ENCODE measurements at regions not wholly inside any gene's neighbourhood (a gene's known extent, or its start where the extent isn't known, plus 50 kb on each side); places are given as distances from the start of the nearest gene placed in this dataset.

DNA sequence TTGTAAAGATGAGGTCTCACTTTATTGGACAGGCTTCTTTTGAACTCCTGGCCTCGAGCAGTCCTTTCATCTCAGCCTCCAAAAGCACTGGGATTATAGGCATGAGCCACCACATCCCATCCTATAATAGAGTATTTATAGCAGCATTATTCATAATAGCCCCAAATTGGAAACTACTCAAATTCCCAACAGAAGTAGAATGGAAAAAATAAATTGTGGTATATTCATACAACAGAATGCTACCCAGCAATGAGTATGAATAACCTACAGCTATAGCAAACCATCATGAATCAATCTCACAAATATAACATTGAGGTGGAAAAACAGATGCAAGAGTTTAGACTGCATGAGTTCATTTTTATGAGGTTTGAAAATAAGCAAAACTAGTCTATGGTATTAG lies 84.8 kb upstream of the BTBD3 start:
- in situ Hi-C loops (cut with HindIII; ENCODE audit: low pct_unique_long_range_greater_than_20kb, low sequenced_read_pairs) (no loop called here), intact Hi-C loops (cut with micrococcal nuclease; ENCODE audit: unreplicated experiment) (no loop called here)
- Histone ChIP-seq H3K4me3 (ENCODE audit: low read depth in 2 of 2, low read length in 2 of 2) (no peak overlapping the region), H3K27ac (ENCODE audit: low read length) (no peak overlapping the region), H3K36me3 (ENCODE audit: control insufficient read depth, insufficient read depth, low read length) (no peaks in the 10 kb centered on the region), H3K27me3 (ENCODE audit: control insufficient read depth, insufficient read depth, low read length) (no peaks in the 10 kb centered on the region), H3K4me1 (ENCODE audit: control insufficient read depth, insufficient read depth, low read length) (no peaks in the 10 kb centered on the region), H3K9me3 (ENCODE audit: control insufficient read depth, insufficient read depth, low read depth, low read length) (no peaks in the 10 kb centered on the region)
- DNase-seq (ENCODE audit: low read depth, low spot score) (no peak), ATAC-seq (no peak)
- no peak for TF ChIP-seq POLR2AphosphoS5 (IDR thresholded peaks at IDR 0.05; ENCODE audit: low read depth, low read length)
- TF ChIP-seq TCF7L2 (IDR thresholded peaks at IDR 0.05; ENCODE audit: low read depth, low read length): no peak
- ChIA-PET POLR2A (no interaction called here), CTCF (no interaction called here)
- no TSS peak for BruUV-seq (replicated peaks)

DNA sequence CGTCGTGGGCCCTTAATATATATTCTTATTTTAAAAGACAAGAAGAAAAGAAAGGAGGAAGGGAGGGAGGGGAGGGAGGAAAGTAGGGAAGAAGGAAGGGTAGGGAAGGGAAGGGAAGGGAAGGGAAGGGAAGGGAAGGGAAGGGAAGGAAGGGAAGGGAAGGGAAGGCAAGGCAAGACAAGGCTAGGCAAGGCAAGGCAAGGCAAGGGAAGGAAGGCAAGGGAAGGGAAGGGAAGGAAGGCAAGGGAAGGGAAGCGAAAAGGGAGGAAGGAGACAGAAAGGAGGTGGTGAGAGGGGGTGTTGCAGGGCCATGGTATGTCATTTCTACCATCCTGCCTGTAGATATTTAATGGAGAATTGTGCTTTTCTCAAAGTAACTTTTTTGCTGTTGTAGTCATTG lies 83.9 kb upstream of the BTBD3 start:
- TF ChIP-seq, protein P1, sequence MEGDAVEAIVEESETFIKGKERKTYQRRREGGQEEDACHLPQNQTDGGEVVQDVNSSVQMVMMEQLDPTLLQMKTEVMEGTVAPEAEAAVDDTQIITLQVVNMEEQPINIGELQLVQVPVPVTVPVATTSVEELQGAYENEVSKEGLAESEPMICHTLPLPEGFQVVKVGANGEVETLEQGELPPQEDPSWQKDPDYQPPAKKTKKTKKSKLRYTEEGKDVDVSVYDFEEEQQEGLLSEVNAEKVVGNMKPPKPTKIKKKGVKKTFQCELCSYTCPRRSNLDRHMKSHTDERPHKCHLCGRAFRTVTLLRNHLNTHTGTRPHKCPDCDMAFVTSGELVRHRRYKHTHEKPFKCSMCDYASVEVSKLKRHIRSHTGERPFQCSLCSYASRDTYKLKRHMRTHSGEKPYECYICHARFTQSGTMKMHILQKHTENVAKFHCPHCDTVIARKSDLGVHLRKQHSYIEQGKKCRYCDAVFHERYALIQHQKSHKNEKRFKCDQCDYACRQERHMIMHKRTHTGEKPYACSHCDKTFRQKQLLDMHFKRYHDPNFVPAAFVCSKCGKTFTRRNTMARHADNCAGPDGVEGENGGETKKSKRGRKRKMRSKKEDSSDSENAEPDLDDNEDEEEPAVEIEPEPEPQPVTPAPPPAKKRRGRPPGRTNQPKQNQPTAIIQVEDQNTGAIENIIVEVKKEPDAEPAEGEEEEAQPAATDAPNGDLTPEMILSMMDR (IDR thresholded peaks at IDR 0.05): no peak
- TF ChIP-seq SIN3A (IDR thresholded peaks at IDR 0.05; ENCODE audit: borderline replicate concordance, insufficient read depth, low read depth, low read length) (no peak), POLR2AphosphoS5 (IDR thresholded peaks at IDR 0.05; ENCODE audit: low read depth, low read length) (no peak), TCF7L2 (IDR thresholded peaks at IDR 0.05; ENCODE audit: low read depth, low read length) (no peak)
- TF ChIP-seq, protein P2, sequence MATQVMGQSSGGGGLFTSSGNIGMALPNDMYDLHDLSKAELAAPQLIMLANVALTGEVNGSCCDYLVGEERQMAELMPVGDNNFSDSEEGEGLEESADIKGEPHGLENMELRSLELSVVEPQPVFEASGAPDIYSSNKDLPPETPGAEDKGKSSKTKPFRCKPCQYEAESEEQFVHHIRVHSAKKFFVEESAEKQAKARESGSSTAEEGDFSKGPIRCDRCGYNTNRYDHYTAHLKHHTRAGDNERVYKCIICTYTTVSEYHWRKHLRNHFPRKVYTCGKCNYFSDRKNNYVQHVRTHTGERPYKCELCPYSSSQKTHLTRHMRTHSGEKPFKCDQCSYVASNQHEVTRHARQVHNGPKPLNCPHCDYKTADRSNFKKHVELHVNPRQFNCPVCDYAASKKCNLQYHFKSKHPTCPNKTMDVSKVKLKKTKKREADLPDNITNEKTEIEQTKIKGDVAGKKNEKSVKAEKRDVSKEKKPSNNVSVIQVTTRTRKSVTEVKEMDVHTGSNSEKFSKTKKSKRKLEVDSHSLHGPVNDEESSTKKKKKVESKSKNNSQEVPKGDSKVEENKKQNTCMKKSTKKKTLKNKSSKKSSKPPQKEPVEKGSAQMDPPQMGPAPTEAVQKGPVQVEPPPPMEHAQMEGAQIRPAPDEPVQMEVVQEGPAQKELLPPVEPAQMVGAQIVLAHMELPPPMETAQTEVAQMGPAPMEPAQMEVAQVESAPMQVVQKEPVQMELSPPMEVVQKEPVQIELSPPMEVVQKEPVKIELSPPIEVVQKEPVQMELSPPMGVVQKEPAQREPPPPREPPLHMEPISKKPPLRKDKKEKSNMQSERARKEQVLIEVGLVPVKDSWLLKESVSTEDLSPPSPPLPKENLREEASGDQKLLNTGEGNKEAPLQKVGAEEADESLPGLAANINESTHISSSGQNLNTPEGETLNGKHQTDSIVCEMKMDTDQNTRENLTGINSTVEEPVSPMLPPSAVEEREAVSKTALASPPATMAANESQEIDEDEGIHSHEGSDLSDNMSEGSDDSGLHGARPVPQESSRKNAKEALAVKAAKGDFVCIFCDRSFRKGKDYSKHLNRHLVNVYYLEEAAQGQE (IDR thresholded peaks at IDR 0.05; ENCODE audit: insufficient read depth in 1 of 2, low read depth in 2 of 2, low read length in 1 of 2): no peak
- H3K27me3 ChIP-seq (ENCODE audit: control insufficient read depth, insufficient read depth, low read length): no peaks in the 10 kb centered on the region
- no peaks in the 10 kb centered on the region for H3K36me3 ChIP-seq (ENCODE audit: control insufficient read depth, insufficient read depth, low read length)
- CTCF ChIA-PET: no interaction called here
- in situ Hi-C loops (cut with HindIII; ENCODE audit: low pct_unique_long_range_greater_than_20kb, low sequenced_read_pairs): no loop called here
- no TSS peak for BruUV-seq (replicated peaks)
- H3K27ac ChIP-seq (ENCODE audit: low read length): no peak overlapping the region
- DNase-seq (ENCODE audit: low read depth, low spot score): no peak
- ATAC-seq: no peak
- H3K4me1 ChIP-seq (ENCODE audit: control insufficient read depth, insufficient read depth, low read length): no peaks in the 10 kb centered on the region
- H3K4me3 ChIP-seq (ENCODE audit: low read depth in 2 of 2, low read length in 2 of 2): no peak overlapping the region
- no peaks in the 10 kb centered on the region for H3K9me3 ChIP-seq (ENCODE audit: control insufficient read depth, insufficient read depth, low read depth, low read length)
- intact Hi-C loops (cut with micrococcal nuclease; ENCODE audit: unreplicated experiment): no loop called here
- POLR2A ChIA-PET: no interaction called here

DNA sequence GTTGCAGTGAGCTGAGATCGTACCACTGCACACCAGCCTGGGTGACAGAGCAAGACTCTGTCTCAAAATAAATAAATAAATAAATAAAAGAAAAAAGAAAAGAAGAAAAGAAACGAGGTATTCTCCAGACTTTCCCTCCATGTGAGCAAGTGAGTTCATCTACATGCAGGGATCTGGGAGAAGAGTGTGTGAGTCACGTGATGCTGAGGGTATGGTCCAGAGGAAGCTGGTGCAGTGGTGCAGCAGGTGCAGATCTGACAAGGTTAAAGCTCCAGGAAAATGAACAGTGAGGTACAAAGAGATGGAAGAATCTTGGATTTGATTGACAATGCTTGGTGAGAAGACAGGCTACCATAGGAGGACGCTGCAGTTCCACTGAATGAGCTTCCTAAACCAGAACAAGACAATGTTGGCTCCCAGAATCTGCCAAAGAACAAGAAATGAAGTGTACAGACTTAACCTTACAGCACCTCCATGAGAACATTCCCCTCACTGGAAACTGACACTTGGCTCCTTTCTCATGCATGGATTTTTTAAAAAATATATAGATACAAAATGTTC lies 79.5 kb upstream of the BTBD3 start:
- DNase-seq (ENCODE audit: low read depth, low spot score): no peak
- CTCF ChIA-PET: no interaction called here
- in situ Hi-C loops (cut with HindIII; ENCODE audit: low pct_unique_long_range_greater_than_20kb, low sequenced_read_pairs) (no loop called here), intact Hi-C loops (cut with micrococcal nuclease; ENCODE audit: unreplicated experiment) (no loop called here)
- BruUV-seq (replicated peaks): no TSS peak
- no peak for ATAC-seq
- no peaks in the 10 kb centered on the region for H3K4me1 ChIP-seq (ENCODE audit: control insufficient read depth, insufficient read depth, low read length)
- H3K36me3 ChIP-seq (ENCODE audit: control insufficient read depth, insufficient read depth, low read length): no peaks in the 10 kb centered on the region
- POLR2A ChIA-PET: no interaction called here
- no peak for TF ChIP-seq POLR2AphosphoS5 (IDR thresholded peaks at IDR 0.05; ENCODE audit: low read depth, low read length)
- TF ChIP-seq, protein P1 (IDR thresholded peaks at IDR 0.05): peak; percentile 23; the same call in 1 of the 2 replicates
- no peak overlapping the region for H3K27ac ChIP-seq (ENCODE audit: low read length)
- H3K9me3 ChIP-seq (ENCODE audit: control insufficient read depth, insufficient read depth, low read depth, low read length): no peaks in the 10 kb centered on the region
- H3K4me3 ChIP-seq (ENCODE audit: low read depth in 2 of 2, low read length in 2 of 2): no peak overlapping the region
- H3K27me3 ChIP-seq (ENCODE audit: control insufficient read depth, insufficient read depth, low read length): no peaks in the 10 kb centered on the region

Measured in Panc1 (cell line).